NCI-H2196 treated with DMSO at 0.1 percent for 48 hours (cell line): ENCODE measurements at regions not wholly inside any gene's neighbourhood (a gene's known extent, or its start where the extent isn't known, plus 50 kb on each side); places are given as distances from the start of the nearest gene placed in this dataset.

Source experiments
- DNase-seq: peaks from one replicate; lab custom pipeline; 2025; ENCODE audit not compliant: unreplicated experiment; lab: John Stamatoyannopoulos, UW

- DNase-seq, result no peak
Measured at GRCh38 chr6:25010902-25011625, 75.3 kb upstream of the RIPOR2 start.

DNA sequence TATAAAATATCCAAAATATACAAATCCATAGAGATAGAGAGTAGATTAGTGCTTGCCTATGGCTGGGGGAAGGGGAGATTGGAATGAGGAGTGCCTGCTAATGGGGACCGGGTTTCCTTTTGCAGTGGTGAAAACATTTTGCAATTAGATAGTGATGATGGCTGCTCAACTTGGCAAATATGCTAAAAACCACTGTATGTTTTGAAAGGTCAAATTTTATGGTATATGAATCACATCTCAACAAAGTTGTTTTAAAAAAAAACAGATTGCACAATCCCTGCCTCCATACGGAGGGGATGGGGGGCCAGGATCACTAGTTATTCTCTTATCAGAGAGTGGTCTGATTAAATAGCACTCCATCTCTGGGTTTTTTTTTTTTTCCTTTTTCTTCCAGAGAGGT lies 76.9 kb upstream of the RIPOR2 start:
- DNase-seq, result no peak

DNA sequence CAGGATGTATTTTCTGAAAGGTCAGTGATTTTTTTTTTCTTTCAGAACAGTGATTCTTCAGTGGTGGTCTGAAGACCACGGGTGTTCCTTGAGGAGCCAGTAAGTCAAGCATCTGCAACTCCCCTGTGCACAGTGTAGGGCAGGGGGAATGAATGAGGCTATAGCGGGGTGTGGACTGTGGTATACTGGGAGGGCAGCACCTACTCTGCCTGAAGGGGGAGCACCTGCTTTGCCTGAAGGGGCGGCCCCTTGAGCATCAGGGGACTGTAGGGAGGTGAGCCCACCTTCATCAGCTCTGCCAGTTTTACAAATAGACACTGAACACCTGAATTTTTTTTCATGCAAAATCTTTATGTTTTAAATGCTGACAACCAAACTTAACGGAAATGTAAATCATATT lies 77.5 kb upstream of the RIPOR2 start:
- DNase-seq, result no peak

- DNase-seq, result no peak
Measured at GRCh38 chr6:25014369-25014768, 78.6 kb upstream of the RIPOR2 start.

- no peak for DNase-seq
Measured at GRCh38 chr6:25014791-25015560, 79.2 kb upstream of the RIPOR2 start.

DNA sequence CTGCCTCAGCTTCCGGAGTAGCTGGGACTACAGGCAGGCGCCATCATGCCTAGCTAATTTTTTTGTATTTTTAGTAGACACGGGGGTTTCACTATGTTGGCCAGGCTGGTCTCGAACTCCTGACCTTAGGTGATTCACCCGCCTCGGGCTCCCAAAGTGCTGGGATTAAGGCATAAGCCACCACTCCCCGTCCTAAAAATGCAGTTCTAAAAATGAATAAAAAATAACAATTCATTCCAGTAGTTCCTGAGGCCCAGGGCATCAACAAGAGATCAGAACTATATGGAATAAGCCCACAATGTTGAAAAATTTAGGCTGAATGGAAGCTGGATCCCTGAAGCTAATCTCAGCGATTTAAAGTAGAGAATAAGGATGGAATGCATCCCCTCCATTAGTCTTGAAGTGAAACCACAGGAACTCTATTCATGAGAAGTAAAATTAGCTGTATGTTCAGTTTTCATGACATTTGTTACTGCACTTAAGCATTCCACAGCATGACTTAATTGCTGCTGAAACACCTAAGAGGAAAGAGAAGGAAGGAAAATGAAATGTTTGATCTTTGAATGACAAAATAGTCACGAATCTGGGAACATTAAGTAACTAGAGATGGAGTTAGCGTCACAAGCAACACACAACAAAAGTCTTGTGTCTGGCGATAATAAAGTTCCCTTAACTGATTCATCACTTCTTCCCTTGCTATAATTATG lies 80.4 kb upstream of the RIPOR2 start:
- no peak for DNase-seq

DNA sequence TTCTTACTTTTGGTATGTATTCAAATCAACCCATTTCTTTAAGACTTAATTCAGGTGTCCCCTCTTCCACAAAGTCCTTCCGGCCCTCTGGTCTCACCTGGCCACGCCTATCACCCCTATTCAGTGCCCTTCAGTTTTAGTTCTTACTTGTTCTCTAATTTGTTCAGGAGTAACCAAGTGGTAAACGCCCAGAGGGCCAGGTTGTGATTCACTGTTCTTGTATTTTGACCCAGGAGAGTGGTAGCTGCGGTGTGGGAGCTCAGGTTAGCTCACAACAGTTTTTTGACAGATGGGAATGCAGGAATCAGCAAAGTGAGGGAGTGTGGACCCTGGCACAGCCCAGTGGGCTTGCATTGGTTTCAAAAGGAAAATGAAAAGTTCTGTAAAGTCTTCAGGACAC lies 81.7 kb upstream of the RIPOR2 start:
- no peak for DNase-seq

DNA sequence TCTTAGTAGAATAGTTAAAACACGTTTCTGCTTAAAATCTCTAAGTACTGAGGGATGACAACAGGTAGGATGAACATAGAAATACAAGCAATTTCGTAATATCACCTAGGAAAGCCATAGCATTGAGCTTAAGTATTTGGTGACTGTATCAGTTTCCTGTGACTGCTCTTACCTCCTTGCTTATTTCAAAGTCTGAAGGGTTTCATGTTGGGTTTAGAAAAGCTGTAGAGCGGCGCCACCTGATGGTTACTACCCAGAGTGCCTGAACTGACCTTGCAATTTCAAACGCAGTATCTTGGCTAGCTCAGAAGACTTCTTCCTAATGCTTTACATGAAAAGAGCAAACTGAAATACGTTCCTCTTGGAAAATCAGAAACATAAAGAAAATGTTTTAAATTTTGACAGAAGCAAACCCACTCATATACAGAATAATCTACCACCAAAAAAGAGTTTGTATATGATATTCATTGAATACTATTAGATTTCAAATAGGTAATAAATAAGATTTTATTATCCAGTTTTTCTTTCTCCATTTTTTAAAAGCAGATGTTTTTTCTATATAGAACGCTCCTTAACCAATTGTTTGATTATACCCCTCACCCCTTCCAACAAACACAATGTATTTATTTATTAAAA lies 82.3 kb upstream of the RIPOR2 start:
- no peak for DNase-seq

DNA sequence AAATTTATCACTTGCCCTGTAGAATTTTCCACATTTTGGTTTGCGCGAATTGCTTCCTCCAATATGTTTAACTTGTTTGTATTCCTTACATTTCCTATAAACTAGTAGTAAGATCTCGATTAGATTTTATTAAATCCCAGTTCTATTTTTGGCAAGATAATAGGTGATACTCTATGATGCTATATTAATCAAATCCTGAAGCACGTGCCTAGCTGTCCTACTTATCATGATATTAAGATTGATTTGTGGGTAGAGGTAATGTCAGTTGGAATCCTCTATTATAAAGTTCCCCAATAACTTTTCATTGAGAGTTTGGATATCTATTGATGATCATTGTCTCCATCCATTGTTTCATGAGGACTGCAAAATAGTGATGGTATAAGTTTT lies 82.8 kb upstream of the RIPOR2 start:
- no peak for DNase-seq

DNA sequence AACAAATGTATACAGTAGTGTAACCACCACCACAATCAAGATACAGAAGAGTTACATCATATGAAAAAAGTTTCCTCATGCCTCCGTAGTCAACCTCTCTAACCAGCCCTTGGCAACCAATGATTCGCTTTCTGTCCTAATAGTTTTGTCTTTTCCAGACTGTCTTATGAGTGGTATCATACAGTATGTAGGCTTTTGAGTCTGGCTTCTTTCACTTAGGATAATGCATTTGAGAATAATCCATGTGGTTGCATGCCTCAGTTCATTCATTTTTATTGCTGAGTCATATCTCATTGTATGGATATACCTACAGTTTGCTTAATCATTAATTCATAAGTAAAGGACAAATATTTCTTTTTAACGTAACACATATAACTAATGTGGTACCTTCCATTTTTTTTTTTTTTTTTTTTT lies 86.4 kb upstream of the RIPOR2 start:
- DNase-seq, result no peak

- DNase-seq, result no peak
Measured at GRCh38 chr6:25023781-25024180, 88.0 kb upstream of the RIPOR2 start.

- DNase-seq, result no peak
Measured at GRCh38 chr6:25024821-25025220, 89.1 kb upstream of the RIPOR2 start.

DNA sequence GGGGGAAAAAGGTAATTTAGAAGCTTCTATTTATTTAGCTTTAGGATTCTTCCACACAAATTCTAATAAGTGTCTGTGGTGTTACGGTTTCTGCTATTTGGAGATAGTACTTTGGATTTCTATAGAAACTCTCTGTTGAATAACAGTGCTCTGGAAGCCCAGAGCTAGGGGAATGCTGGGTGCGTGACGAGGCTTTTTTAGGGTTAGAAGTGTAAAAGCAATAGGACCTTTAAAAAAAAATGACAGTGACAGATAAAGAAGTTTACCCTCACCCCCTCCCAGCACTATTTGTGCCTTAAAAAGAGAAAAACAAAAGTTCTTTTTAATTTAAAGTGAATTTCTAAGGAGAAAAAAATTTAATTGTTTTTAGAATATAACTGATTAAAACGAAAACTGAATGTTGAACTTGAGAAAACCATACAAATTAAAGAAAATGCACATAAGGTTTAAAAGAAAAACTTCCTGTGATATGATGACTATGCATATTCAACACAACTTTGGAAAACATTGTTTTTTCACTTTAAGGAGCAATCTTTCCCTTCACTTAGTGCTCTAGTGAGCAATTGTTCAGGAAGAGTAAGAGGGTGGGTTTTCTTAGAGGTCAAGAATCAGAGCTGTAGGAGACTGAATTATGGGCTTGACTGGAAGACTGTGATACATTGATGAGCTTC lies 89.6 kb upstream of the RIPOR2 start:
- no peak for DNase-seq

GRCh38 chr6:25025919-25026301 lies 90.2 kb upstream of the RIPOR2 start:
- DNase-seq, result no peak

- no peak for DNase-seq
Measured at GRCh38 chr6:25026723-25027122, 91.0 kb upstream of the RIPOR2 start.

GRCh38 chr6:25027221-25027916 lies 91.6 kb upstream of the RIPOR2 start:
- no peak for DNase-seq

DNA sequence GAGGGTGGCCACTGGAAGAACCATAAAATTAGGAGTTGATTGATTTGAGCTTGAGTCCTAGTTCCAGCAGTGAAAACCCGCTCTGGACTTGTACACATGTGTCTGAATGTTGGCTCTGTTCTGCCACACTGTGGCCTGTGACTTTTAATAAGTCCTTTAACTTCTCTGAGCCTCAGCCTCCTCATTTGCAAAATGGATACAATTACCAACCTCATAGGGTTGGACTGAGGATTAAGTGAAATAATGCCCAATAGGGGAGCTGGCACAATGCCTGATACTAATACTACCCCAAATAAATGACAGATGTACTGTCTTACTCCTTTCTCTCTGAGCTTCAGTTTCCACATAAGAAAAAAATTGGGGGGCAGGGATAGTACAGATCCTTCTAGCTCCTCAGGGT lies 92.6 kb upstream of the RIPOR2 start:
- no peak for DNase-seq

DNA sequence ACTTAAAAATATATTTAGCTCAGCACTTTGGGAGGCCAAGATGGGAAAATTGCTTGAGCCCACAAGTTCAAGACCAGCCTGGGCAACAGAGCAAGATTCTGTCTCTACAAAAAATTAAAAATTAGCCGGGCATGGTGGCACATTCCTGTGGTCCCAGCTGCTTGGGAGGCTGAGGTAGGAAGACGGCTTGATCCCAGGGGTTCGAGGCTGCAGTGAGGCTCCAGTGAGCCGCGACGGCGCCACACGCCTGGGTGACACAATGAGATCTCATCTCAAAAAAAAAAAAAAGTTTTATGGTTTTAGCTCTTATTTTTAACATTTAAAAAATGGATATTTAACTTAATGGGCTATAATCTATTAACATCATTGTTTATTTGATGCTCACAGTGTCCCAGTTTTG lies 97.2 kb upstream of the RIPOR2 start:
- no peak for DNase-seq

DNA sequence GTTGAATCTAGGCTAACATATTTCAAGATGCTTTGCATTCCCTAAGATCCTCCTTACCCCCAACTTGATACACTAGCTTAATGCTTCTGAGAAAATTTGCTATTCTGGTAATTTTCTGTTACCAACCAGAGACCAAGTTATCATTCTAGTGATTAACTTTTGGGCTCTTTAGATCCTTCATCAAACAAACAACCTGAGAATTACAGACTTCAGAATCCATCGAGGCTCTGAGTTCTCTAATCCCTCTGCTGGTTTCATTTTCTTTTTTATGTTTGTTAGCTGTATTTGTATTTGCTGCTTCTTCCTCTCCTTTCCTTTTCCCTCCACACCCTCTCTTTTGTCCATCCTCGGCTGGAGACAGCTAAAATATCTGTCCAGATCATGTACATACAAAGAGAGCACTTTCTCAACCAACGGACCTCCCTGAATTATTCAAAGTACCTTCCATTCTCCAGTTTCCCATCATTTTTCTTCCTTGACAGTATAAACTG lies 98.7 kb upstream of the RIPOR2 start:
- no peak for DNase-seq

DNA sequence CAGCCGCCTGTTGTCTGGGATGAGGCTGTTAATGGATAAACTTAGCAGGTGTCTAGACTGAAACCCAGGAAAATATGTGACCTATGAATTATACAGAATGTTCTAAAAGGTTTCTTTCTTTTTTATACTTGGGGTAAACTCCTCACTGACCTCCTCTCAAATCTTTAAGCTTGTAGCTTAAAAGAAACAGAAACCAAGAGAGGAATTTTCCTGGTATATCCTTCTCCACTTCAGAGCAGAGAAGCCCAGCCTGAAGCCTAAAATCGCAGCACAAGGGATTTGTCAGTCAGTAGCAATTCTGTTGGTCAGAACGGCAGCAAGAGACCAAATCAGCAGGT lies 99.4 kb upstream of the RIPOR2 start:
- no peak for DNase-seq
